HG03280 (cell line): ENCODE measurements at regions not wholly inside any gene's neighbourhood (a gene's known extent, or its start where the extent isn't known, plus 50 kb on each side); places are given as distances from the start of the nearest gene placed in this dataset.
"Not testable (repeated sequence)": the region's sequence is repeated elsewhere in the genome, so short reads cannot be mapped to it uniquely, and the experiment has no call there.

Experiments used
- ATAC-seq: cut with Tn5 transposase; IDR thresholded peaks from one replicate; pipeline ENCODE4 v1.9.1; 2021; ENCODE audit warnings: mild to moderate bottlenecking, moderate library complexity; ENCODE audit not compliant: unreplicated experiment

DNA sequence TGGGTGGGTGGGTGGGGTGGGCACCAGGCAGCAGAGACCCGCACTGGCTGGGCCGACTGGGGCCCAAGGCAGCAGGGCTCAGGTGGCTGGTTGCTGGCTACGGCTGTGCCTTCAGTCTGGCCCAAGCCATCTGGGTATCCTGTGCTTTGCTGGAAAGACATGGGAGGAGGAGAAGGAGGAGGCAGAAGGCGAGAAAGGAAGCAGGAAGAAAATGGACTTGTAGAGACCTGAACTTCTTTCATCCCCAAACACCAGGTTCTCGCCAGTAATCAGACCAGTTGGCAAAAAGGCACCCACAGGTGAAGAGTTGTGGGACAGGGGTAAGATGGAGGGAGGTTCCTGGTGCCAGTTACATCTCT is 78.8 kb downstream of the IGLL1 start:
- ATAC-seq = no peak

DNA sequence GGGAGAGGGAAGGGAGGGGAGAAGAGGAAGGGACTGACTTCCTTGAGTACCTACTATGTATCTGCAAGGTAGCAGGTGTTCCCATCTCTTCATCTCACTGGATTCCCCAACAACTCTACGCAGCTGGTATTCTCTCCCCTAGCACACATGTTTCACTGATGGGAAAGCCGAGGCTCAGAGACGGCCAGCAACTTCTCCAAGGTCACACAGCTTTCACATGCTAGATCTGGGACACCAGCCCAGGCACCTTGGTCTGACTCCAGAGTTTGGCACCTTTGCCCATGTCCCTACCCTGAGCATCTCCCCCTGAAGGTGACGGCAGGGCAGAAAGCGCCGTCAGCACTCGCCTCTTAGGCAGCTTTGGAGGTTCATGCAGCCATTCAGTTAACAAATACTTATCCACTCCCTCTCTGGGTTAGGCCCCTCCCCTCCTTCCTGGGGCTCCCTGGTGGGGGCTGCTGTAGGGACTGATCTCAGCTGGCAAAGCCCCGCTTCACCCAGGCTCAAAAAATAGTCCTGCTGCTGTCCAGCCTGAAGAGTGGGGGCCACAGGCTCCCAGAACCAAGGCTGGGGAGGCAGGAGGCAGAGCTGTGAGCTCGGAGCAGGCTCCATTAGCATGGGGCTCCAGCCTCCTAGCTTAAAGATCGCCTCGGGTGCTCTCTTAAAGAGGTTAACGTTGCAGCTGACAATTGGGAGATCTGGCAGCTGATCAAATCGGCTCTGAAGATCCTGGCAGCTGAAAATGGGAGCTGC is 79.4 kb downstream of the IGLL1 start:
- ATAC-seq = no peak

DNA sequence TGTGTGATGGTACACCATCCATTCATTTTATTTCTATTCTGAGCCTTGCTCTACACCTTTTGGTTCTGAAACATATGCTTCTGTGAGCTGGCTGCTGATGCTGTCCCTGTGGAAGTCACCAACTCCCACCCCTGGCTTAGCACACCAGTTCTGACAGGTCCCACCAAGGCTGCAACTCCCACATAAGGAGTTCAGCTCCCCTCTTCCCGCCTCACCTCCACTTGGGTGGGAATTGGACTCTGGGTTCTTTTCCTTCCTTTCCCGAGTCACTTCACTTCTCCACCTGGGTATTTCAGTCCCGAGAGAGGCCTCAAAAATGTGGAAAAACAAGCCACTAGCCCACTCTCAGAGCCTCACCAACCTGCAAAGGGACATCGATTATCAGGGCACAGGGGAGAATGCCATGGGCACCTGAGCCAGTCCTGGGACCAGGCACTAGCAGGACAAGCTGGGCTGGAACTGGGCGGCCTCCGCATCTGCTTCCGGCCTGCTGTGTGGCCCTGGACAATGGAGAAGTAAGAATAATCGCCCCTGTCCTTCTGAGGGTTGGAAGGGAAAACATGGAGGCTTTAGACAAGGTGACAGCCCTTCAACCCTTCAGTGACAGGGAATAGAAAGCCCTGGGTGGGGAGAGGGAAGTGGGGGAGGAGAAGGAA is 80.1 kb downstream of the IGLL1 start:
- ATAC-seq = no peak

DNA sequence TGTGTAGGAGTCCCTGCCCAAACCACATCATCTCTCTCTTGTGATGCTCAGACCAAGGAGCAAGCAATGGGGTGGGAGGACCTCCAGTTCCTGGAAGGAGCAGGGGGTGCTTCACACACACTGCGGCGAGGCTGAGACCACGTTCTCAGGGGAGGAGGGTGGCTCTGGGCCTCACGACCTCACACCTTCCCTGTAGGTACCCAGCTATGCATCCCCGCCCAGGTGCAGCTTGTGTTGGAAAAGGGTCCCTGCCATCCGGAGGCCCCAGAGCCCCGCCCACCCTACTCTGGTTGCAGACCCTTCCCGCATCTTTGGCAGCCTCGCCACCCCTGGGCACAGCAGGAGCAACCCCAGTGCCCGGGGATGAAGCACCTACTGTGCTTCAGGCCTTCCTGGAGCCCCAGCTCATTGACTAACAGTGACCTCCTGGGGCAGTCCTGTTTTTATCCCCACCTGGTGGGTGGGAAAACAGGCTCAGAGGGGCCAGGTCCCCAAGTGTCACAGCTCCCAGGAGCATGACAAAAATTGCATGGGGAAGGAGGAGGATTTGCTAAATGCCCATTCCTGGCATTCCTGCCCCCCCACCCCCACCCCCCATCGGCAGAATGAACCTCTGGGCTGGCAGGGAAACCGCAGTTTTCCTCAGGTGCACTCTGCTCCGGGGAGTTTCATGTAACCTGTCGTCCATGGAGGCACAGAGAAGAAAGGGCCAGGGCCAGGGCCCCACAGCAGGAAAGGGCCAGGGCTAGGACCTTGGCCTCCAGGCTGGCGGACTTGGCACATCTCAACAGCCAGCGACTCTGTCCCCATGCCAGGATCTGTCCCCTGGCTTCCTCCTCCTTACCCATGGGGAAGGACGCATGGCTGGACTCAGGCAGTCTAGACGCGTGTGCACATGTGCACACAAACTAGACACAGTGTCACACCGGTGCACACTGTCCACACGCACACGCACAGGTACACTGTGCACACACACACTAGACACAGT is 81.0 kb downstream of the IGLL1 start:
- no peak for ATAC-seq

DNA sequence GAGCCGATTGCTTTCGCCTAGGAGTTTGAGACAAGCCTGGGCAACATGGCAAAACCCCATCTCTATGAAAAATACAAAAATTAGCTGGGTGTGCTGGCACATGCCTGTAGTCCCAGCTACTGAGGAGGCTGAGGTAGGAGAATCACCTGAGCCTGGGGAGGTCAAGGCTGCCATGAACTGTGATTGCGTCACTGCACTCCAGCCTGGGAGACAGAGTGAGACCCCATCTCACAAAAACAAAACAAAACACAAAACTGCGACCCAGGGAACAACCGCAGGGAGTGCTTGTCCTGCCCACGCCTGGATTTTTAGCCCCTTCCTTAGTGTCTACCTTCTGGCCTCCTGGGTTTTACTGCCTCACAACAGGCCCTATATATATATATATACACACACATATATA is 82.2 kb downstream of the IGLL1 start:
- ATAC-seq = not testable (repeated sequence)

DNA sequence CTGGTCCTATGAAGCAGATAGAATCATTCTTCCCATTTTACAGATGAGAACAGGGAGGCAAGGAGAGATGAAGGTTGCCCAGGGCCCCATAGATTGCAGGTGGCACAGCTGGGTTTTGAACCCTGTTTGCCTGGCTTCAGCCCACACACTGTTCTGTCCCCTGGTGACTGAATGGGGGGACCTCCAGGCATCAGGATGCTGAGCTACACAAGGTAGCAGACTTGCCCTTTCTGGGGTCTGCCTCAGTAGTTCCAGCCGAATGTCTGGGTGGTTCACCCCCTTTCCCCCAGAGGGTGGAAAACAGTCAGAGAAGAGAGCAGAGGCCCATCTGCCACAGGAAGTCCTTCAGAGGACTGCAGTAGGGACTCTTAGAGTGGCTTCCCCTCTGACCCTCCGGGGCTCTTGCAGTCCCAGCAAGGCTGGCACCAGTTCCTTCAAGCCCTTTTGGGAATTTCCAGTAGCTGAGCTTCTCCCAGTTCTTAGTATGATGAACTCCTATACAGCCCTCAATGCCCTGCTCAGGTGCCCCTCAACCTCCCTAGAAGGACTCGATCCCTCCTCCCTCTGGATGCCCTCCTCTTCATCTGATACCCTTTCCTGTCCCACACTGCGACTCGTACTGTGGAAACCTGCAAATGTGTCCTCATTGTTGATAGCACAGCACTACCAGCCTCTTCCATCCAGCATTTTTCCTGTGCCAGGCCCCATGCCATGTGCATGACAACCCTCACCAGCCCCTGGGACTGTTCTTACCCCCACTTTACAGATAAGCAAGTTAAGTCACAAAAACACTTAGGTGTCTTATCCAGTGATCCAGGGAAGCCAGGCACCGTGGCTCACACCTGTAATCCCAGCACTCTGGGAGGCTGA is 82.8 kb downstream of the IGLL1 start:
- no peak for ATAC-seq

DNA sequence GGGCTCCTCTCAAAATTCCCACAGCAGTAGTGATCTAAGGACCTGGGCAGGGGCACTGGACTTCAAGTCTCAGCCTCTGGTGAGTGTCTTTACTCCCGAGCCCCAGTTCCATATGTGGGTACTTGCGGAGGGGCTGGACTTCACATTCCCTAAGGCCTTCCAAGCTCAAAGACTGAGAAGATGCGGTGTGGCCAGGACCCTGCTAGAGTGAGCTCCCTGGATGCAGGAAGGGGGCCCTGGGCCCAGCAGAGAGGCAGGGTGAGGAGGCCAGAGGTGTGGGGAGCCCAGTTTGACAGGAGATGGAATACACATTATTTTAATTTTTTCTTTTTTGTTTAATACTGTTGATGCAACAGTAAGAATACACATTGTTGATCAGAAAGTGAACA is 83.7 kb downstream of the IGLL1 start:
- ATAC-seq = no peak

DNA sequence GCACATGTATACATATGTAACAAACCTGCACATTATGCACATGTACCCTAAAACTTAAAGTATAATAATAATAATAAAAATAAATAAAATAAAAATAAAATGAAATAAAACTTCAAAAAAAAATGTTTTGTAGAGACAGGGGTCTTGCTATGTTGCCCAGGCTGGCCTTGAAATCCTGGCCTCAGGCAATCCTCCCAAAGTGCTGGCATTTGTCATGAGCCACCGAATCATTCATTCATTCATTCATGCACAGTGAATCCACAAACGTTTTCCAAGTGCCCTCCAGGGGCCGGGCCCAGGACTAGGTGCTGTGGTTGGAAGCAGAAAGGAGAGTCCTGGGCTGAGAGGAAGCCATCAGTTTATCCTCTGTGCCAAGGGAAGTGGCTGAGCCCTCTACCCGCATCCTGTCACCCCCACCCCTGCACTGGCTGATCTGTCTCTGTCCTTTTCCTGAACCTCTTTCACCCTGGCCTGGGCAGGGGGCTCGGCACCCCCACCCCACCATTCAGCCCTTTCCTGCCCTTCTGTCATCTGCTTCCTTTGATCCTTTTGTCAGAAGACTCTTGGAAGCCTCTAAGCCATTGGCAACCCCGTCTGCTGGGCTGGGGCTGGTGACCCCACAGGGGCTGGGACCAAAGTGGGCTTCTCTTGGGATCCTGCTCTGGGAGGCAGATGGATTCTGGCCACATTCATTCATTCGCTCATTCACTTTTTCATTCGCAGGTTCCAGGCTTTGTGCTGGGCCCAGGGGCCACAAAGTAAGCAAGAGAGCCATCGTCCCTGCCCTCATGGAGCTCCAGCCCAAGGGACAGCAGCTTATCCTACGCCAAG is 84.3 kb downstream of the IGLL1 start:
- ATAC-seq = no peak

DNA sequence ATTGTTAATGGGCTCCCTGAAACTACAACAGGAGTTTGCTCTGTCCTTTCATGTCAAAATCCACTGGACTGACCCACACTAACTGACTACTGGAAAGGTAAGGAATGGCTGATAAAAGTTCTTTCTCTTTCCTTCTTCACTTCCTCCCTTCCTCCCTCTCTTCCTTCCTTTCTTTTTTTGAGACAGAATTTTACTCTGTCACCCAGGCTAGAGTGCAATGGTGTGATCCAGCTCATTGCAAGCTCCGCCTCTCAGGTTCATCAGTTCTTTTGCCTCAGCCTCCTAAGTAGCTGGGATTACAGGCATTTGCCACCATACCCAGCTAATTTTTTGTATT is 85.2 kb downstream of the IGLL1 start:
- no peak for ATAC-seq

DNA sequence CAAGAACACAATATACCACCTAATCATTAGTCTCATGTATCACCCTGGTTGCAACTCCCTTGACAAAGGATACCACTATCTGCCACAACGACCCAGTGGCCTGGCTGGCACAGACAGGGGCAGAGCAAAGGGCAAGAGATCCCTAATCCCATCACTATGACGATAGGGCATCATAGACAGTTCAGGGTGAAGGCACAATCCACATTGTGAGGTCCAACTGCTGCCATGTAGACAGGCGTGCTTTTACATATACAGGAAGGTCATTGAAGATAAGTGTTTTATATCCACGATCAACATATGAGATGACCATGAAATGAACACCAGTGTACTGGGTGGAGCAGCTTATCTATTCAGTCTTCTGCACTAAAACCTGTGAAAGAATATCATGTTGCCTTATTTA is 94.6 kb downstream of the IGLL1 start:
- ATAC-seq = no peak

DNA sequence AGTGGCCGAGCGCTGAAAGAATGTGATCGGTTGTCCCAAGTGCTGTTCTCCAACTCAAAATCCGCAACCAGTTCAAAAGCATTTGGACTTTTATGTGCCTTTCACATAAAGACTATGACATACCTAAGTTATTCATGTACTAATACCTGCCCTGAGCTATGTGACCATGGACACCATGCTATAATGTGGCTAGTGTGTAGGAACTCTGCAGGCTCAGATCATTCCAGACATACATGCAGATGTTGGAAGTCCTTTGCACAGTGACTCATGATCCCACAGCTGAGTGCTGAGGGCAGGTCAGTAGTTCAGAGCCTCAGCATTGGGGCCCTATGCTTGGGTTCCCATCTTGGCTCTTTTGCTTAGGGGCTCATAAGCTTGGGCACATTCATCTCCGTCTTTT is 95.4 kb downstream of the IGLL1 start:
- ATAC-seq = no peak

DNA sequence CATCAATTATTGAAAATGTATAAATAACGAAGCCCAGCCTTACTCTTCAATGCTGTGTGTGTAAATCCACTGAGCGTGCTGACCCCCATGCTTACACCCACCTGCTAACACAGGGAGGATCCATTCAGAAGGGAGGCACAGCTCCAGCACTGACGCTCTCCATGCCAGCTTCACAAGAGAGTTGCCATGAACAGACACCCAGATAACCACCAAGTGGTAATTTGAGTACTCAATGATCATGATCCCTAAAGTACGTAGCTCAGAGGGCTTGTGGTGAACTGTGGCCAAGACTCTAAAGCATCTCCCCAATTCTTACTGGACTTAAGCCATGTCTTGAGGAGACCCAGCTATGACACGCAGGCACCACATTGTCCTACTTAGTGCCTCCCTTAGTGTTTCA is 98.7 kb downstream of the IGLL1 start:
- ATAC-seq = no peak

DNA sequence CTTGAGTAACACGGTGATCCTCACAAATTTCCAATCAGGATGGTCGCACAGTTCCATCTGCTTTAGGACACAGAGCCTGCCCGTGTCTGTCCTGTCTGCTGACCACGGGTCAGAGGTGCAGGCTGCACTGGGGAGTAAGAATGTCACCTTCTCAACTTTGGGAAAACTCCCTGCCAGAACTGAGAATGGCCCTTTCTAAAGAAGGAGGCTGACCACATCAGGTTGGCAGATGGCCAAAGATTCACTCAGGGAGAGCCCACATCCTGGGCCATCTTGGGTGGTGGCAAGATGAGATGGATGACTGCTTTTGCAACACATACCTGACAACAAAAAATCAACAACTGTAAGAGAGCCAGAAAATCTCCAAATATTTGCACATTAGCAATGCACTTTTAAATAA is 101.9 kb downstream of the IGLL1 start:
- ATAC-seq = no peak

DNA sequence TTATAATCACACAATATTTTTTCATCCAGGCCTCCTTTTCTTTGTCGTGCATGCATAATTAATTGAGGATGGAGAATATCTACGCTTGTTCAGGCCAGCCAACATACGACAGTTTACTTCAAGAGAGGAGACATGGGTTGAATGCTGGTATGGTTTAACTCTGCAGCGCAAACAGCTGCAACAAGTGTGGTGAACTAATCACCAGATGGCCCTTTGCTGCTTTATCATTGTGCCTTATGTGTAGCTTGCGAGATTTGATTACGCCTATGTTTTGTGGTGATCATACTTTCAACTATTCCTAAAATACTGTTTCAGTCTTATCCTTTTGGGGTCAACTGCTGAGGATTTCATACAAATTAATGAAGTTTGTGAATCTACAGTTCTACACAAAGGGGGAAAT is 105.6 kb downstream of the IGLL1 start:
- ATAC-seq = not testable (repeated sequence)

DNA sequence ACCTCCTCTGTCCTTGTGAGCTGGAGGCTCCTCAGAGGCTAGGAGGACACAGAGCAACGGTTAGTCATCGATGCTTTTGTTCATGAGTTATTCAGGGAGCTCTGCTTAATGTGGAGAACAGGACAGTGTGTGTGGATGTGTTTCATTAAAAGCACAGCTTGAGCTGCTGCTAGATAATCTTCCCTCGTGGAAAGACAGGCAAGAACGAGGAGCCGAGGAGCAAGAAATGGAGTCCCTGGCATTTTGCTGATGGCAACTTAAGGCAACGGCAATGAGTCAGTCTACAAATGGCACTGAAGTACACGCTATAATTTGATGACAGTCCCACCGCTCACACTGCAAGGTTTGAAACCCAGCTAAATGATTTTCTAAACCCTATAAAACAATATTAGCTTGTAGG is 106.2 kb downstream of the IGLL1 start:
- ATAC-seq = no peak

DNA sequence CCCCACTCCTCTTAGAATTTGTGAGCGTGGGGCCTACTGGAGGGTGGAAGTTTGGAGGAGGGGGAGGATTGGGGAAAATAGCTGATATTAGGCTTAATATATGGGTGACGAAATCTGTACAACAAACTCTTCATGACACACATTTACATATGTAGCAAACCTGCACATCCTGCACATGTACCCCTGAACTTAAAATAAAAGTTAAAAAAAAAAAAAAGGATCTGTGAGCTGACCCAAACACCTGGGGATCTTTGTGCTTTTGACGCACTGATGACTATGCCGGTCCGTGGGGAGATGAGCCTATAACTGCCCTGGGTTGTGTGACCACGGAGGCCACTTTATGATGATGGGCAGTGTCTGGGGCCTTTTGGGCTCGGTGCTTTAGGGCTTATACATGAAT is 107.7 kb downstream of the IGLL1 start:
- ATAC-seq = not testable (repeated sequence)

DNA sequence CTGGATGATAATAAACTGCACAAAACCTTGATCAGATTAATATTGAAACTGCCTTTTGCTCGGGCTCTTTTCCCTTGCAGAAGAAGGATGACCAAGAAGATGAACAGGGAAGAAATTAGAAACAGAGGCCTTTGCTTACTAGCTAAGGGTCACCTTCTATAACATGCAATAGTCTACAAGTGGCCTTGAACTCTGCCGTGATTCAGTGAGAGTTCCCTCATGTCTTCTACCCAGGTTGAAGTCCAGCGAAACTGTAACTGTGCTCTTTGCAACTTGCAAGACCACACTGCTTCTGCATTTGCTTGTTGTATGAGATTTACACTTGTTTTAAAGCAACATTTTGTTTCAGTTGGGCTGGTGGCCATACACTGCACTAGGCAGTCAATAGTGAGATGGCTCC is 108.4 kb downstream of the IGLL1 start:
- ATAC-seq = no peak

DNA sequence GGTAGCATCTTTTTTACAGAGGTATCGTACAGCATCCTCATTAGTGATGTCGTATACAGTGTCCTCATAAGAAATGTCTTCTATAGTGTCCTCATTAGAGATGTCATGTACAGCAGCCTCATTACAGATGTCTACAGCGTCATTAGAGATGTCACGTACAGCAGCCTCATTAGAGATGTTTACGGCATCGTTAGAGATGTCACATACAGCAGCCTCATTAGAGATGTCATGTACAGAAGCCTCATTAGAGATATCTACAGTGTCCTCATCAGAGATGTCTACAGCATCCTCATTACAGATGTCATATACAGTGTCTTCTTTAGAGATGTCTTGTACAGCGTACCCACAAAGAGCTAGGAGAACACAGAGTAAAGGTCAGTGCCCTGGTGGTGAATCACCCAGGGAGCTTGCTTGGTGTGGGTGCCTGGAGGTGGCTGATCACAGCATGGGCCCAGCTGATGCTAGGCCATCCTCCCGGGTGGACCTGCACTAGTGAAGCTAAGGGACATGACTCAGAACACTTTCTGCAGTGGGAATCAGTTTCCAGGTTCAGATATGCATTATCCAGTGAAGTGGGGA is 109.2 kb downstream of the IGLL1 start:
- ATAC-seq = no peak

DNA sequence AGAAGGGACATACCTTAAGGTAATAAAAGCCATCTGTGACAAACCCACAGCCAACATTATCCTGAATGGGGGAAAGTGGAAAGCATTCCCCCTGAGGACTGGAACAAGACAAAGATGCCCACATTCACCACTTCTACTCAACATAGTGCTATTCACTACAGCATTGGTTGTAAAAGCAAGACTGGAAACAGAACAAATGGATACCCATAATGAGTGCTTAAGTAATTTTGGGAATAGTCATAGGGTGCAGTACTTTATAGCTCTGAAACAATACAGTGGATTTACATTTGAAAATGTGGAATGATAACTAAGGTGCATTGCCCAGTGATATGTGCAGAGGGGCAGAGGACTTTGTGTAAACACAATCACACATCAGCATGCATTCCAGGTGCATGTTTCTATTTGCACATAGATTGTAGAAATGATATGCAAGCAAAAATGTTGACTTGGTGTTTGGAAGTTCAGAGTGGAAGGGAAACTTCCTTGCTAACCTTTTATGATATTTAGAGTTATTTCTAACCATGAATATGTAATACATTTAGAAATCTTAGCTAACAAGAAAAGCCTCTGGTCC is 112.3 kb downstream of the IGLL1 start:
- no peak for ATAC-seq
